IMR-90 (cell line): ENCODE measurements at regions not wholly inside any gene's neighbourhood (a gene's known extent, or its start where the extent isn't known, plus 50 kb on each side); places are given as distances from the start of the nearest gene placed in this dataset.

ENCODE experiments used
- CHD1 ChIP-seq: IDR thresholded peaks from 2 replicates; pipeline ENCODE4 v1.6.1; 2012; ENCODE audit warnings: low read depth, low read length, improper control_type of control experiment
- MXI1 ChIP-seq: IDR thresholded peaks from 2 replicates; pipeline ENCODE4 v1.6.1; 2012; ENCODE audit warnings: low read depth, mild to moderate bottlenecking, low read length, moderate library complexity, borderline replicate concordance
- RFX5 ChIP-seq: IDR thresholded peaks from 2 replicates; pipeline ENCODE4 v1.8.0; 2012; ENCODE audit warnings: low read depth, mild to moderate bottlenecking, low read length, moderate library complexity

GRCh38 chr5:174664180-174664850, 60.1 kb upstream of the MSX2 start:
- TF ChIP-seq RFX5 (no peak), MXI1 (no peak), CHD1 (no peak)
